ENCODE measurements at regions not wholly inside any gene's neighbourhood (a gene's known extent, or its start where the extent isn't known, plus 50 kb on each side); places are given as distances from the start of the nearest gene placed in this dataset.

GRCh38 chr16:72654535-72654934, 393.4 kb downstream of the ZFHX3 start:
- no peak for DNase-seq

GRCh38 chr16:72649254-72649944, 398.5 kb downstream of the ZFHX3 start:
- DNase-seq: no peak

- DNase-seq: no peak
Measured at GRCh38 chr16:72646615-72647014, 401.3 kb downstream of the ZFHX3 start.

GRCh38 chr16:72645538-72645937, 402.4 kb downstream of the ZFHX3 start:
- no peak for DNase-seq

- DNase-seq: no peak
Measured at GRCh38 chr16:72644911-72645310, 403.0 kb downstream of the ZFHX3 start.

- DNase-seq: no peak
Measured at GRCh38 chr16:72639494-72639893, 408.4 kb downstream of the ZFHX3 start.

- DNase-seq: no peak
Measured at GRCh38 chr16:72637306-72637705, 410.6 kb downstream of the ZFHX3 start.

GRCh38 chr16:72635694-72636093, 412.2 kb downstream of the ZFHX3 start:
- DNase-seq: no peak

- DNase-seq: no peak
Measured at GRCh38 chr16:72635104-72635503, 412.8 kb downstream of the ZFHX3 start.

GRCh38 chr16:72627182-72627896, 420.6 kb downstream of the ZFHX3 start:
- peak in 1 of 2 experiments; percentile 11 for DNase-seq

GRCh38 chr16:72626623-72627022, 421.3 kb downstream of the ZFHX3 start:
- DNase-seq: no peak

- no peak for DNase-seq
Measured at GRCh38 chr16:72621651-72622050, 426.3 kb downstream of the ZFHX3 start.

GRCh38 chr16:72620853-72621252, 427.1 kb downstream of the ZFHX3 start:
- DNase-seq: no peak

GRCh38 chr16:72620348-72620747, 427.6 kb downstream of the ZFHX3 start:
- DNase-seq: no peak

- DNase-seq: no peak
Measured at GRCh38 chr16:72615856-72616255, 432.1 kb downstream of the ZFHX3 start.

GRCh38 chr16:72612718-72613117, 435.2 kb downstream of the ZFHX3 start:
- no peak for DNase-seq

- no peak for DNase-seq
Measured at GRCh38 chr16:72612256-72612655, 435.7 kb downstream of the ZFHX3 start.

- DNase-seq: no peak
Measured at GRCh38 chr16:72609933-72610332, 438.0 kb upstream of the PMFBP1 start.

- DNase-seq: no peak
Measured at GRCh38 chr16:72609066-72609465, 437.1 kb upstream of the PMFBP1 start.

GRCh38 chr16:72604375-72604774, 432.4 kb upstream of the PMFBP1 start:
- no peak for DNase-seq

- DNase-seq: no peak
Measured at GRCh38 chr16:72602499-72602898, 430.5 kb upstream of the PMFBP1 start.

- no peak for DNase-seq
Measured at GRCh38 chr16:72598696-72599095, 426.7 kb upstream of the PMFBP1 start.

GRCh38 chr16:72597938-72598337, 426.0 kb upstream of the PMFBP1 start:
- no peak for DNase-seq

- no peak for DNase-seq
Measured at GRCh38 chr16:72596373-72596772, 424.4 kb upstream of the PMFBP1 start.

All from NCI-H2081 (cell line).